K562 (cell line): ENCODE measurements at regions not wholly inside any gene's neighbourhood (a gene's known extent, or its start where the extent isn't known, plus 50 kb on each side); places are given as distances from the start of the nearest gene placed in this dataset.

ENCODE experiments used
- ATAC-seq: fragments of 200-7000 bp; cut with Tn5 transposase; 3 replicates; pipeline ENCODE4 v1.9.1; 2020; ENCODE audit warnings: moderate library complexity
- BruUV-seq: library from RNA; stranded (reverse); fragments of 400-500 nt; replicated peaks from 2 replicates; lab custom pipeline; 2021; lab: Mats Ljungman, UMichigan
- CTCF ChIA-PET: fragments of 300-600 bp; formaldehyde crosslinking; extraction: SDS; loops from one replicate; lab custom pipeline; 2021; ENCODE audit warnings: low intra/inter-chr PET ratio; lab: Yijun Ruan, JAX
- POLR2A ChIA-PET: fragments of 300-600, 350-650 bp; sonication (Branson Sonifier 250); formaldehyde crosslinking; extraction: SDS; loops from one replicate; lab custom pipeline; 2021; ENCODE audit warnings: antibody characterized with exemption, inconsistent platforms; lab: Yijun Ruan, JAX
- DNase-seq, 4 experiments: peaks; one replicate each; pipeline versions ENCODE4 v3.0.0 to v3.0.0-alpha.2; 2011 to 2018; ENCODE audit warnings: low spot score in 3 of 4, mixed read lengths in 3 of 4; ENCODE audit errors: extremely low read depth in 1 of 4
- FAIRE-seq: peaks from 2 replicates; lab custom pipeline; 2011; peaks lifted over from hg19 to GRCh38; lab: Jason Lieb, UNC
- H2AFZ ChIP-seq: 2 replicates; pipeline ENCODE4 v1.6.0; 2011; ENCODE audit warnings: low read depth, low read length, control low read depth, inconsistent platforms
- H3K27ac ChIP-seq: fragments of 200-600 bp; 3 replicates; pipeline ENCODE4 v1.8.0; 2011; ENCODE audit warnings: low read depth, mild to moderate bottlenecking, control low read depth, inconsistent platforms, low read length, moderate library complexity, mixed read lengths; ENCODE audit errors: extremely low read depth
- H3K27me3 ChIP-seq, 2 experiments: fragments of 300-600 bp in 1 of 2; 2 replicates in 1 of 2; 3 replicates in 1 of 2; pipeline versions ENCODE4 v1.6.0 to v1.8.0; 2011; ENCODE audit warnings: inconsistent platforms in 2 of 2, low read length in 2 of 2, mild to moderate bottlenecking in 1 of 2, mixed read lengths in 1 of 2, moderate library complexity in 1 of 2; ENCODE audit not compliant: control insufficient read depth in 2 of 2, insufficient read depth in 2 of 2
- H3K36me3 ChIP-seq: fragments of 300-600 bp; 3 replicates; pipeline ENCODE4 v1.8.0; 2011; ENCODE audit warnings: mild to moderate bottlenecking, low read length, inconsistent platforms; ENCODE audit not compliant: control insufficient read depth, insufficient read depth
- H3K4me1 ChIP-seq, 2 experiments: fragments of 200-600 bp in 1 of 2; replicated peaks in 1 of 2; 2 replicates in 1 of 2; 3 replicates in 1 of 2; pipeline versions ENCODE4 v1.5.1 to v1.8.0; 2011; ENCODE audit warnings: inconsistent platforms in 2 of 2, low read length in 2 of 2, mild to moderate bottlenecking in 1 of 2, mixed read lengths in 1 of 2, moderate library complexity in 1 of 2; ENCODE audit not compliant: control insufficient read depth in 2 of 2, insufficient read depth in 2 of 2
- H3K4me2 ChIP-seq: 2 replicates; pipeline ENCODE4 v1.6.1; 2011; ENCODE audit warnings: low read length, control low read depth, inconsistent platforms, mixed read lengths; ENCODE audit not compliant: insufficient read depth
- H3K4me3 ChIP-seq: fragments of 200-600 bp; sonication (generic), shearing (Covaris generic); 2 replicates; pipeline ENCODE4 v1.5.1; 2016; ENCODE audit warnings: control low read depth, inconsistent platforms
- H3K79me2 ChIP-seq: fragments of 200-600 bp; 3 replicates; pipeline ENCODE4 v1.8.0; 2011; ENCODE audit warnings: low read length, inconsistent platforms; ENCODE audit not compliant: control insufficient read depth, insufficient read depth
- H3K9ac ChIP-seq, 2 experiments: 2 replicates each; pipeline versions ENCODE4 v1.6.0 to v1.6.1; 2011; ENCODE audit warnings: low read depth in 2 of 2, low read length in 2 of 2, control low read depth in 1 of 2, inconsistent platforms in 1 of 2, mild to moderate bottlenecking in 1 of 2, mixed read lengths in 1 of 2; ENCODE audit not compliant: insufficient read depth in 1 of 2
- H3K9me1 ChIP-seq: one replicate; pipeline ENCODE4 v1.6.0; 2011; ENCODE audit warnings: inconsistent platforms, mild to moderate bottlenecking, low read length, moderate library complexity; ENCODE audit not compliant: control insufficient read depth, insufficient read depth
- H3K9me3 ChIP-seq: replicated peaks from 2 replicates; pipeline ENCODE4 v1.5.1; 2011; ENCODE audit warnings: low read depth, low read length, inconsistent platforms; ENCODE audit not compliant: control insufficient read depth, insufficient read depth
- H4K20me1 ChIP-seq: replicated peaks from 2 replicates; pipeline ENCODE4 v1.6.1; 2011; ENCODE audit warnings: low read length, inconsistent platforms, mixed read lengths; ENCODE audit not compliant: control insufficient read depth, insufficient read depth
- CEBPG ChIP-seq, 3 experiments: fragments of 200-800 bp in 1 of 3; sonication (Bioruptor generic) in 1 of 3; sonication (generic) in 1 of 3; formaldehyde crosslinking in 1 of 3; IDR thresholded peaks in 2 of 3; conservative IDR thresholded peaks in 1 of 3; 2 replicates each; pipeline versions ENCODE4 v1.6.1 to v1.8.0; 2016 to 2022; ENCODE audit warnings: missing compliant biosample characterization in 2 of 3, missing genetic modification characterization in 2 of 3, mild to moderate bottlenecking in 1 of 3, missing genetic modification reagents in 1 of 3
- CHD2 ChIP-seq: IDR thresholded peaks from 2 replicates; pipeline ENCODE4 v1.6.1; 2011; ENCODE audit warnings: low read depth, low read length
- FOXP1 ChIP-seq: sonication (generic); formaldehyde crosslinking; IDR thresholded peaks from 2 replicates; pipeline ENCODE4 v1.8.0; 2022; ENCODE audit warnings: mild to moderate bottlenecking, missing genetic modification reagents
- GATAD2A ChIP-seq: fragments of 450-650 bp; IDR thresholded peaks from 2 replicates; pipeline ENCODE4 v1.6.1; 2017
- HDAC1 ChIP-seq, 2 experiments: fragments of 450-650 bp; IDR thresholded peaks; 2 replicates each; pipeline ENCODE4 v1.6.1; 2016 to 2017; ENCODE audit warnings: inconsistent platforms in 1 of 2, mild to moderate bottlenecking in 1 of 2, moderate library complexity in 1 of 2
- PML ChIP-seq: IDR thresholded peaks from 2 replicates; pipeline ENCODE4 v1.6.1; 2012; ENCODE audit warnings: low read length, inconsistent platforms
- ZNF121 ChIP-seq: sonication (generic); formaldehyde crosslinking; conservative IDR thresholded peaks from 2 replicates; pipeline ENCODE4 v1.8.0; 2022; ENCODE audit warnings: missing genetic modification reagents
- ZNF707 ChIP-seq: fragments of 250-450 bp; sonication (Bioruptor Pico); conservative IDR thresholded peaks from 2 replicates; pipeline ENCODE4 v1.8.0; 2022; ENCODE audit warnings: inconsistent platforms, mild to moderate bottlenecking, moderate library complexity
- ZSCAN29 ChIP-seq: fragments of 450-650 bp; IDR thresholded peaks from 2 replicates; pipeline ENCODE4 v1.6.1; 2017
- WGBS: fragments of 100-300 bp; shearing (Covaris generic); methylation state at CpG from one replicate; pipeline ENCODE4 v1.1.6; 2016; ENCODE audit warnings: low coverage, mixed read lengths; ENCODE audit not compliant: insufficient coverage; ENCODE audit errors: missing lambda C conversion rate; 5-methylcytosine and 5-hydroxymethylcytosine counted together
- in situ Hi-C: fragments of 300-500 bp; cut with MboI; formaldehyde crosslinking; loops from 4 replicates; pipeline ENCODE4 v1.15.0; 2018; ENCODE audit warnings: inconsistent platforms, mixed read lengths
- intact Hi-C: fragments of 100-400 bp; cut with micrococcal nuclease; formaldehyde crosslinking; loops from 2 replicates; pipeline ENCODE4 v1.14.2; 2022
- TF ChIP-seq, protein P1 (sequence below): fragments of 450-650 bp; formaldehyde crosslinking; IDR thresholded peaks from 2 replicates; pipeline ENCODE4 v1.4.0; 2022; ENCODE audit warnings: missing genetic modification characterization
- TF ChIP-seq, protein P2 (sequence below): fragments of 450-650 bp; IDR thresholded peaks from 2 replicates; pipeline ENCODE4 v1.6.1; 2016; ENCODE audit warnings: mild to moderate bottlenecking, moderate library complexity

DNA sequence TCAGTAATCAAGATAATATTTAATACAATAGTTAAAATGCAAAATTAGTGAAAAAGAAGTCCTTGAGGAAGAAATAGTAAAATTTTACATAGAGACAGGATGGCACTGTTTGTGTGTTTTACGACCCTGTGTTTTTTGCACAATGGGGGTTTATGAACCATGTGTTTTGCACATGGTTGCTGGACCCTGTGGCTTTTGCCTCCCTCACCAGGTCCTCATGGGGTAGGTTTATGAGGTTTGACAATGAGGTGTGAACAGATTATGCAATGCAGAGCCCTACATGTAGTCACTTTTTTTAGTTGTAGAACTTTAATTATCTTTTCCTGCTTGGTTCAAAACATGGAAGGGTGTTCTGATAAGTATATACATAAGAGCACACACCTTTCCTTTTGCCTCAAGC lies 366.3 kb upstream of the FAR2 start:
- Histone ChIP-seq H3K9me1 (no peaks in the 10 kb centered on the region), H3K36me3 (no peaks in the 10 kb centered on the region), H3K27ac (no peak overlapping the region), H3K9ac (no peak overlapping the region), H4K20me1 (no peaks in the 10 kb centered on the region), H3K9me3 (no peaks in the 10 kb centered on the region), H2AFZ (no peak overlapping the region), H3K79me2 (no peaks in the 10 kb centered on the region), H3K4me1 (peaks cover 0 to 6% of the 10 kb centered on the region in 2 experiments; a peak in 1 of 5 replicates), H3K27me3 (no peaks in the 10 kb centered on the region), H3K4me2 (no peak overlapping the region), H3K4me3 (no peak overlapping the region)
- DNase-seq (no peak), ATAC-seq (no peak), FAIRE-seq (no peak)
- CTCF ChIA-PET, result no interaction called here
- POLR2A ChIA-PET, result no interaction called here
- in situ Hi-C loops, result no loop called here
- BruUV-seq, result no TSS peak
- TF ChIP-seq ZNF707 (CRISPR knock-in tag) (no peak), FOXP1 (no peak), PML (no peak), GATAD2A (no peak), ZSCAN29 (no peak), CEBPG (CRISPR knock-in tag; IDR thresholded peaks at IDR 0.05) (no peak), CEBPG (tag; conservative IDR thresholded peaks at IDR 0.05 in 1 of 2, IDR thresholded peaks at IDR 0.05 in 1 of 2) (0 out of 4 replicates have a peak, but pooled peaks of 1 of the 2 experiments have one; percentile 16), CHD2 (no peak), HDAC1 (IDR thresholded peaks at IDR 0.05) (no peak), ZNF121 (CRISPR knock-in tag) (no peak)
- TF ChIP-seq, protein P1, sequence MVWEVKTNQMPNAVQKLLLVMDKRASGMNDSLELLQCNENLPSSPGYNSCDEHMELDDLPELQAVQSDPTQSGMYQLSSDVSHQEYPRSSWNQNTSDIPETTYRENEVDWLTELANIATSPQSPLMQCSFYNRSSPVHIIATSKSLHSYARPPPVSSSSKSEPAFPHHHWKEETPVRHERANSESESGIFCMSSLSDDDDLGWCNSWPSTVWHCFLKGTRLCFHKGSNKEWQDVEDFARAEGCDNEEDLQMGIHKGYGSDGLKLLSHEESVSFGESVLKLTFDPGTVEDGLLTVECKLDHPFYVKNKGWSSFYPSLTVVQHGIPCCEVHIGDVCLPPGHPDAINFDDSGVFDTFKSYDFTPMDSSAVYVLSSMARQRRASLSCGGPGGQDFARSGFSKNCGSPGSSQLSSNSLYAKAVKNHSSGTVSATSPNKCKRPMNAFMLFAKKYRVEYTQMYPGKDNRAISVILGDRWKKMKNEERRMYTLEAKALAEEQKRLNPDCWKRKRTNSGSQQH (CRISPR knock-in tag), result no peak
- TF ChIP-seq, protein P2, sequence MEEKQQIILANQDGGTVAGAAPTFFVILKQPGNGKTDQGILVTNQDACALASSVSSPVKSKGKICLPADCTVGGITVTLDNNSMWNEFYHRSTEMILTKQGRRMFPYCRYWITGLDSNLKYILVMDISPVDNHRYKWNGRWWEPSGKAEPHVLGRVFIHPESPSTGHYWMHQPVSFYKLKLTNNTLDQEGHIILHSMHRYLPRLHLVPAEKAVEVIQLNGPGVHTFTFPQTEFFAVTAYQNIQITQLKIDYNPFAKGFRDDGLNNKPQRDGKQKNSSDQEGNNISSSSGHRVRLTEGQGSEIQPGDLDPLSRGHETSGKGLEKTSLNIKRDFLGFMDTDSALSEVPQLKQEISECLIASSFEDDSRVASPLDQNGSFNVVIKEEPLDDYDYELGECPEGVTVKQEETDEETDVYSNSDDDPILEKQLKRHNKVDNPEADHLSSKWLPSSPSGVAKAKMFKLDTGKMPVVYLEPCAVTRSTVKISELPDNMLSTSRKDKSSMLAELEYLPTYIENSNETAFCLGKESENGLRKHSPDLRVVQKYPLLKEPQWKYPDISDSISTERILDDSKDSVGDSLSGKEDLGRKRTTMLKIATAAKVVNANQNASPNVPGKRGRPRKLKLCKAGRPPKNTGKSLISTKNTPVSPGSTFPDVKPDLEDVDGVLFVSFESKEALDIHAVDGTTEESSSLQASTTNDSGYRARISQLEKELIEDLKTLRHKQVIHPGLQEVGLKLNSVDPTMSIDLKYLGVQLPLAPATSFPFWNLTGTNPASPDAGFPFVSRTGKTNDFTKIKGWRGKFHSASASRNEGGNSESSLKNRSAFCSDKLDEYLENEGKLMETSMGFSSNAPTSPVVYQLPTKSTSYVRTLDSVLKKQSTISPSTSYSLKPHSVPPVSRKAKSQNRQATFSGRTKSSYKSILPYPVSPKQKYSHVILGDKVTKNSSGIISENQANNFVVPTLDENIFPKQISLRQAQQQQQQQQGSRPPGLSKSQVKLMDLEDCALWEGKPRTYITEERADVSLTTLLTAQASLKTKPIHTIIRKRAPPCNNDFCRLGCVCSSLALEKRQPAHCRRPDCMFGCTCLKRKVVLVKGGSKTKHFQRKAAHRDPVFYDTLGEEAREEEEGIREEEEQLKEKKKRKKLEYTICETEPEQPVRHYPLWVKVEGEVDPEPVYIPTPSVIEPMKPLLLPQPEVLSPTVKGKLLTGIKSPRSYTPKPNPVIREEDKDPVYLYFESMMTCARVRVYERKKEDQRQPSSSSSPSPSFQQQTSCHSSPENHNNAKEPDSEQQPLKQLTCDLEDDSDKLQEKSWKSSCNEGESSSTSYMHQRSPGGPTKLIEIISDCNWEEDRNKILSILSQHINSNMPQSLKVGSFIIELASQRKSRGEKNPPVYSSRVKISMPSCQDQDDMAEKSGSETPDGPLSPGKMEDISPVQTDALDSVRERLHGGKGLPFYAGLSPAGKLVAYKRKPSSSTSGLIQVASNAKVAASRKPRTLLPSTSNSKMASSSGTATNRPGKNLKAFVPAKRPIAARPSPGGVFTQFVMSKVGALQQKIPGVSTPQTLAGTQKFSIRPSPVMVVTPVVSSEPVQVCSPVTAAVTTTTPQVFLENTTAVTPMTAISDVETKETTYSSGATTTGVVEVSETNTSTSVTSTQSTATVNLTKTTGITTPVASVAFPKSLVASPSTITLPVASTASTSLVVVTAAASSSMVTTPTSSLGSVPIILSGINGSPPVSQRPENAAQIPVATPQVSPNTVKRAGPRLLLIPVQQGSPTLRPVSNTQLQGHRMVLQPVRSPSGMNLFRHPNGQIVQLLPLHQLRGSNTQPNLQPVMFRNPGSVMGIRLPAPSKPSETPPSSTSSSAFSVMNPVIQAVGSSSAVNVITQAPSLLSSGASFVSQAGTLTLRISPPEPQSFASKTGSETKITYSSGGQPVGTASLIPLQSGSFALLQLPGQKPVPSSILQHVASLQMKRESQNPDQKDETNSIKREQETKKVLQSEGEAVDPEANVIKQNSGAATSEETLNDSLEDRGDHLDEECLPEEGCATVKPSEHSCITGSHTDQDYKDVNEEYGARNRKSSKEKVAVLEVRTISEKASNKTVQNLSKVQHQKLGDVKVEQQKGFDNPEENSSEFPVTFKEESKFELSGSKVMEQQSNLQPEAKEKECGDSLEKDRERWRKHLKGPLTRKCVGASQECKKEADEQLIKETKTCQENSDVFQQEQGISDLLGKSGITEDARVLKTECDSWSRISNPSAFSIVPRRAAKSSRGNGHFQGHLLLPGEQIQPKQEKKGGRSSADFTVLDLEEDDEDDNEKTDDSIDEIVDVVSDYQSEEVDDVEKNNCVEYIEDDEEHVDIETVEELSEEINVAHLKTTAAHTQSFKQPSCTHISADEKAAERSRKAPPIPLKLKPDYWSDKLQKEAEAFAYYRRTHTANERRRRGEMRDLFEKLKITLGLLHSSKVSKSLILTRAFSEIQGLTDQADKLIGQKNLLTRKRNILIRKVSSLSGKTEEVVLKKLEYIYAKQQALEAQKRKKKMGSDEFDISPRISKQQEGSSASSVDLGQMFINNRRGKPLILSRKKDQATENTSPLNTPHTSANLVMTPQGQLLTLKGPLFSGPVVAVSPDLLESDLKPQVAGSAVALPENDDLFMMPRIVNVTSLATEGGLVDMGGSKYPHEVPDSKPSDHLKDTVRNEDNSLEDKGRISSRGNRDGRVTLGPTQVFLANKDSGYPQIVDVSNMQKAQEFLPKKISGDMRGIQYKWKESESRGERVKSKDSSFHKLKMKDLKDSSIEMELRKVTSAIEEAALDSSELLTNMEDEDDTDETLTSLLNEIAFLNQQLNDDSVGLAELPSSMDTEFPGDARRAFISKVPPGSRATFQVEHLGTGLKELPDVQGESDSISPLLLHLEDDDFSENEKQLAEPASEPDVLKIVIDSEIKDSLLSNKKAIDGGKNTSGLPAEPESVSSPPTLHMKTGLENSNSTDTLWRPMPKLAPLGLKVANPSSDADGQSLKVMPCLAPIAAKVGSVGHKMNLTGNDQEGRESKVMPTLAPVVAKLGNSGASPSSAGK, result peak; percentile 58
- intact Hi-C loops, result no loop called here
- 0% methylated on average over 1 of the region's 1 CpG for WGBS
